Thyroid gland (tissue), 4 donors: ENCODE measurements at regions not wholly inside any gene's neighbourhood (a gene's known extent, or its start where the extent isn't known, plus 50 kb on each side); places are given as distances from the start of the nearest gene placed in this dataset.

Experiments
- CTCF ChIP-seq, 6 experiments: fragments of 200-600 bp in 3 of 6; fragments of 450-650 bp in 3 of 6; sonication (generic) in 3 of 6; IDR thresholded peaks; one replicate each; pipeline ENCODE4 v1.5.1; 2016 to 2019; ENCODE audit warnings: antibody characterized with exemption in 6 of 6, mild to moderate bottlenecking in 2 of 6, inconsistent platforms in 1 of 6, moderate library complexity in 1 of 6
- POLR2A ChIP-seq, 2 donors: fragments of 450-650 bp; IDR thresholded peaks; one replicate each; pipeline ENCODE4 v1.6.1; 2017; ENCODE audit warnings: antibody characterized with exemption in 2 of 2, mild to moderate bottlenecking in 2 of 2, moderate library complexity in 1 of 2

DNA sequence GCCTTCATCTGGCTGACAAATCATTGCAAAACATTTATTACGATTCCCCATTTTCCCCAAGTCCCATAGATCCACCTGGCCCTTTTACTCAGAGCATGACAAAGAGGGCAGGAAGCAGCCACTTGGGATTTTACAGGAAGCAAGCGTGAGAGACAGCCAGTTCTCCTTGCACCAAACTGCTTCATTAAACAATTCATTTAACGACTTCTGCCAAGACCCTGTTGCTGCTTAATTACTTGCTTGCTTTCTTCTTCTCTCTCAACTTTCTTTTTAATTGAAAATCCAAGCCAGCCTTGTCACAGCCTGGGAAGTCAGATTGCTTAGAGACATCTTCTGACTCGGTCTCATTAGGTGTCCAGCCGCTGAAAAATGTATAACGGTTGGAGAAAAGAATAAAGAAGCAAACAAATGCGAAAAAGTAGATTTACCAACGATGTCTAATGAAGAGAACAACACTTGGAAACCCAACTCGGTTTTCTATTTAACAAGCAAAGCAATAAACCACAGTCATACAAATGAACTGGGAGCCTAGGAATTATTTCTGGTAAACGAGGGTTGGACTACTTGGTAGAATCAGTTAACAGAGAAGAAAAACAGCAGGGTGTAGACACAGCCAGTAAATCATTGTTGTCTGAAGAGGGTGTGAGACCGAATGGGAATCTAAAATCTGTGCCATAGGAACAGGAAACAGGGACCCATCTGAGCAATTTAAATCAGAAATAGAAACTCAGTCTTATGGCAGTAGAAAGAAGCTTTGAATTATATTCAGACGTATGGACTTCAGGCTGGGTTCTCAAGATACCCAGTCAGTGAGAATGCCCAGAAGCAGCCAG, 298.3 kb downstream of the LRRC3B start:
- TF ChIP-seq CTCF (IDR thresholded peaks at IDR 0.05) (no peak), POLR2A (IDR thresholded peaks at IDR 0.05) (no peak)
